Ovary (tissue), 7 donors: ENCODE measurements at regions not wholly inside any gene's neighbourhood (a gene's known extent, or its start where the extent isn't known, plus 50 kb on each side); places are given as distances from the start of the nearest gene placed in this dataset.

Source experiments
- DNase-seq, 5 donors: peaks; one replicate each; pipeline ENCODE4 v3.0.0-alpha.2; 2019 to 2020
- H3K27ac ChIP-seq, 2 donors: fragments of 200-600 bp; one replicate each; pipeline versions ENCODE4 v1.5.1 to v1.8.0; 2019 to 2022
- H3K27me3 ChIP-seq: fragments of 200-600 bp; one replicate; pipeline ENCODE4 v1.8.0; 2022
- H3K36me3 ChIP-seq: fragments of 200-600 bp; sonication (generic); one replicate; pipeline ENCODE4 v1.5.1; 2019
- H3K4me1 ChIP-seq: one replicate; pipeline ENCODE4 v1.8.1; 2013; ENCODE audit warnings: mild to moderate bottlenecking, moderate library complexity; ENCODE audit not compliant: insufficient read depth
- H3K4me3 ChIP-seq: fragments of 200-600 bp; sonication (generic); one replicate; pipeline ENCODE4 v1.5.1; 2017
- H3K9me3 ChIP-seq, 2 donors: fragments of 200-600 bp in 1 of 2; sonication (generic) in 1 of 2; one replicate each; pipeline versions ENCODE4 v1.5.1 to v1.8.1; 2013 to 2019; ENCODE audit warnings: mild to moderate bottlenecking in 1 of 2, moderate library complexity in 1 of 2
- CTCF ChIP-seq, 3 donors: fragments of 450-650 bp in 2 of 3; fragments of 200-600 bp in 1 of 3; IDR thresholded peaks; one replicate each; pipeline versions ENCODE4 v1.5.1 to v1.8.0; 2016 to 2022; ENCODE audit warnings: antibody characterized with exemption in 3 of 3, mild to moderate bottlenecking in 1 of 3
- EP300 ChIP-seq: sonication (generic); formaldehyde crosslinking; IDR thresholded peaks from one replicate; pipeline ENCODE4 v1.6.1; 2017; ENCODE audit warnings: antibody characterized with exemption
- POLR2A ChIP-seq: fragments of 450-650 bp; IDR thresholded peaks from one replicate; pipeline ENCODE4 v1.6.1; 2017; ENCODE audit warnings: antibody characterized with exemption, mild to moderate bottlenecking, moderate library complexity
- WGBS, 3 donors: extraction: QIAGEN DNeasy Blood & Tissue Kit in 1 of 3; methylation state at CpG; one replicate each; pipeline versions ENCODE4 v1.1.5 to v1.1.7; 2013 to 2017; 5-methylcytosine and 5-hydroxymethylcytosine counted together
- intact Hi-C, 4 donors: fragments of 100-400 bp; cut with DNase I; formaldehyde crosslinking; loops; one replicate each; pipeline versions ENCODE4 v1.11.0 to v1.15.1; 2022 to 2023
- donor health status: DM: no; HTN: no; CAD: no; lungs with moderate emphysema.
- donor health status: DM: no; HTN: no; CAD: no.
- donor health status: Bipolar disorder and iron deficiency.
- donor health status: DM: no; HTN: no; CAD: no.
- donor health status: DM: yes; HTN: yes; CAD: no.

GRCh38 chr2:78925258-78925657, 100.2 kb upstream of the REG3G start:
- intact Hi-C loops, result no loop called here

GRCh38 chr2:78928502-78928901, 97.0 kb upstream of the REG3G start:
- Histone ChIP-seq H3K4me3 (no peak overlapping the region), H3K27me3 (no peaks in the 10 kb centered on the region), H3K36me3 (no peaks in the 10 kb centered on the region), H3K9me3 (no peaks in the 10 kb centered on the region), H3K4me1 (no peaks in the 10 kb centered on the region), H3K27ac (no peak overlapping the region)
- no peak for TF ChIP-seq EP300
- no peak for TF ChIP-seq POLR2A
- TF ChIP-seq CTCF (IDR thresholded peaks at IDR 0.05), result no peak
- DNase-seq, result no peak
- WGBS, 3 donors, result 47 to 57% (median 51%) methylated on average over 1 of the region's 1 CpG
- intact Hi-C loops, result no loop called here

More at GRCh38 chr2:78925258-78925657, 100.2 kb upstream of the REG3G start:
- no peak for DNase-seq
- Histone ChIP-seq H3K27ac (no peak overlapping the region), H3K4me3 (no peak overlapping the region), H3K9me3 (no peaks in the 10 kb centered on the region), H3K4me1 (no peaks in the 10 kb centered on the region), H3K36me3 (no peaks in the 10 kb centered on the region), H3K27me3 (no peaks in the 10 kb centered on the region)
- 73 to 74% (median 73%) methylated on average over 2 of the region's 2 CpGs for WGBS, 3 donors
- TF ChIP-seq EP300, result no peak

DNA sequence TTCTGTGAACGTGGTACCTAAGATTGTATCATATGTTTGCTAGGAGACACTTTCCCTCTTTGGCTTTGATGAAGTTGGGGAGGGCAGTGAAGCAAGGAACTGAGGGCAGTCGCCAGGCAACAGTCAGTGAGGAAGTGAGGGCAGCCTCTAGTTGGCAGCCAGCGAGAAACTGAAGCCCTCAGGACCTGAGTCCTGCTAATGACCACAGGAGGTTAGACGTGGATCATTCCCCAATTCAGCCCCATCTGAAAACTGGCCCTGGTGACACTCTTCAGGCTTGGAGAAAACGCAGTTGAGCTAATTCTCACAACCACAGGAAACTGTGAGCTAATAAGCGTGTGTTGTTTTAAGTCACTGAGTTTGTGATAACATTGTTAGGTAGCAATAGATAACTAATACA, 84.5 kb upstream of the REG3G start:
- Histone ChIP-seq H3K27ac (no peak overlapping the region), H3K4me1 (no peaks in the 10 kb centered on the region), H3K9me3 (no peaks in the 10 kb centered on the region), H3K4me3 (no peak overlapping the region), H3K27me3 (no peaks in the 10 kb centered on the region), H3K36me3 (no peaks in the 10 kb centered on the region)
- intact Hi-C loops, result no loop called here
- DNase-seq, result no peak
- no peak for TF ChIP-seq CTCF (IDR thresholded peaks at IDR 0.05)
- TF ChIP-seq POLR2A, result no peak
- no peak for TF ChIP-seq EP300
- 57 to 65% (median 62%) methylated on average over 6 of the region's 6 CpGs for WGBS, 3 donors

DNA sequence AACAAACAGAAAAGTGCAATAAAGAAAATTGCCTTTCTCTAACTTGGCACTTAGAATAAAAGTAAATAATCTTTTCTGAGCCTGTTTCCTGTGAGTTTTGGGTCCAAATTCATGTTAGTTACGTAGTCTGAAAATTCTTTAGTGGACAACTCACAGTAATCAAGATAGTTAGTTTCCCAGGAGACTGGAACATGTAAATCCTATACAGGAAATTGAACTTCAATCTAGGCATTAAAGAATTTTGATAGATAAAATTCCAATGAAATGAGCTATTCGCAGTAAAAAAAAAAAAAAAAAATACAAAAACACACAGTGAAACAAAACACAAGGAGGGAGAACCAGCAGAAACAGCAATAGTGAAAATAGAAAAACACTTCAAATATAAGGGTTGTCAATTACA, 83.8 kb upstream of the REG3G start:
- Histone ChIP-seq H3K4me1 (no peaks in the 10 kb centered on the region), H3K27me3 (no peaks in the 10 kb centered on the region), H3K36me3 (no peaks in the 10 kb centered on the region), H3K9me3 (no peaks in the 10 kb centered on the region), H3K27ac (no peak overlapping the region), H3K4me3 (no peak overlapping the region)
- TF ChIP-seq EP300 (no peak), POLR2A (no peak), CTCF (IDR thresholded peaks at IDR 0.05) (no peak)
- WGBS, 3 donors, result 66 to 74% (median 67%) methylated on average over 2 of the region's 2 CpGs
- DNase-seq, result no peak
- intact Hi-C loops, result no loop called here

DNA sequence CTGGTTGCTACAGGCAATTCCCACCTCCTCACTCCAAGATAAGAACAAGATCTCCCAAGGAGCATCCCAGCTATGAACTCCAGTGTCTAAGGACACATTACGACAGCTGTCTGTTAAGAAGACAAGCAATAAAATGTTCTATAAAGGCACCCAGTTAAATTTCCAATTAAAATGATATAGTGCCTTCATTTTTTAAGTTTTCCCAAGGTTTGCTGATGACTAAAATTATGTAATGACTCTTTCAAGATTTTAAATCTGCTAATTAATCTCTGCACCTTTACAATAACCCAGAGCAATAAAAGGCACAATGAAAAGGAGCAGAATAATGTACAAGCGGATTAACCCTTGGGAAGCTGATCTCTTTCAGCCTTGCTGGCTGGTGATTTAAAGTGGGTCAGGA, 61.6 kb upstream of the REG3G start:
- no peaks in the 10 kb centered on the region for H3K27me3 ChIP-seq
- intact Hi-C loops, result no loop called here
- no peak overlapping the region for H3K4me3 ChIP-seq
- H3K9me3 ChIP-seq, result no peaks in the 10 kb centered on the region
- H3K4me1 ChIP-seq, result no peaks in the 10 kb centered on the region
- 85 to 94% (median 93%) methylated on average over 2 of the region's 2 CpGs for WGBS, 3 donors
- no peaks in the 10 kb centered on the region for H3K36me3 ChIP-seq
- no peak for DNase-seq
- TF ChIP-seq POLR2A, result no peak
- TF ChIP-seq CTCF (IDR thresholded peaks at IDR 0.05), result no peak
- TF ChIP-seq EP300, result no peak
- no peak overlapping the region for H3K27ac ChIP-seq
